VCaP (cell line): ENCODE measurements at regions not wholly inside any gene's neighbourhood (a gene's known extent, or its start where the extent isn't known, plus 50 kb on each side); places are given as distances from the start of the nearest gene placed in this dataset.
"Not testable (repeated sequence)": the region's sequence is repeated elsewhere in the genome, so short reads cannot be mapped to it uniquely, and the experiment has no call there.

Source experiments
- H3K27ac ChIP-seq: fragments of 450-650 bp; 2 replicates; pipeline ENCODE4 v1.5.1; 2017
- CTCF ChIP-seq: fragments of 450-650 bp; conservative IDR thresholded peaks from 2 replicates; pipeline ENCODE4 v1.5.1; 2017; ENCODE audit warnings: mild to moderate bottlenecking, moderate library complexity

DNA sequence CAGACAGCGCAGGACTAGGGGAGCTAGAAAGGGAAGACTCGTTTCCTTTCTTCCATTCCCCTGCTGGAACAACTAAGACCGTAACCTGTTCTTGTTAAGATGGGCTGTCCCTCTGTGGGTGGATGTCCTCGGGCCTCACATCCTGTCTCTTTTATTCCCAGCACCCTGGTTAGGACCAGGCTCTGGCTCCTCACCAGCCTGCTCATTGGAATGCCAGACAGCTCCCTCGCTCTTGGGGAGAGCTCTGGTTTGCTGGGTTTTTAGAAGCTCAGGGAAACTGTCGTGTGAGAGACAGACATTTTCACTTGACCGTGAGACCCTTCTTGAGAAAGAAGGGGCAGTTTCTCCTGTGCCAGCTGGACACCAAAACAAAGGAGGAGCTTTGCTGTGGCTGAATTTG lies 58.1 kb upstream of the HABP2 start:
- no peak for TF ChIP-seq CTCF

DNA sequence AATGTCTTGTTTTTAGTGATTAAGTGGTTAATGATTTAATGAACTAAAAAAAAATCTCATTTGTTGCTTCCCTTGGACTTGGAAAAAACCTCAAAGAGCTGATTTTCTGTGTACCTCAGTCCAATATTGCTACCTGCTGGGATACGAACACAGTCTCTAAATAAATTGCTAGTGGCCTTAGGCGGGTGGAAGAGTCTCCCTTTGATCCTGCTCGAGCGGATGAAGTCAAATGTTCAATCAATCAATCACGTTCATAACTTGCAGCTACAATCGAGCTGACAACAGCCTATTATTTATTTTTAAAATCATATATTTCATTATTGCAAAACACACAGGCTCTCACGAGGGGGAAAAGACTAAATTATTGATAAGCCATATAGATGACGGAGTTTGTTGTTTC lies 57.3 kb upstream of the HABP2 start:
- TF ChIP-seq CTCF: no peak
- H3K27ac ChIP-seq: no peak overlapping the region

More for the DNA sequence above, 58.1 kb upstream of the HABP2 start:
- H3K27ac ChIP-seq: no peak overlapping the region

DNA sequence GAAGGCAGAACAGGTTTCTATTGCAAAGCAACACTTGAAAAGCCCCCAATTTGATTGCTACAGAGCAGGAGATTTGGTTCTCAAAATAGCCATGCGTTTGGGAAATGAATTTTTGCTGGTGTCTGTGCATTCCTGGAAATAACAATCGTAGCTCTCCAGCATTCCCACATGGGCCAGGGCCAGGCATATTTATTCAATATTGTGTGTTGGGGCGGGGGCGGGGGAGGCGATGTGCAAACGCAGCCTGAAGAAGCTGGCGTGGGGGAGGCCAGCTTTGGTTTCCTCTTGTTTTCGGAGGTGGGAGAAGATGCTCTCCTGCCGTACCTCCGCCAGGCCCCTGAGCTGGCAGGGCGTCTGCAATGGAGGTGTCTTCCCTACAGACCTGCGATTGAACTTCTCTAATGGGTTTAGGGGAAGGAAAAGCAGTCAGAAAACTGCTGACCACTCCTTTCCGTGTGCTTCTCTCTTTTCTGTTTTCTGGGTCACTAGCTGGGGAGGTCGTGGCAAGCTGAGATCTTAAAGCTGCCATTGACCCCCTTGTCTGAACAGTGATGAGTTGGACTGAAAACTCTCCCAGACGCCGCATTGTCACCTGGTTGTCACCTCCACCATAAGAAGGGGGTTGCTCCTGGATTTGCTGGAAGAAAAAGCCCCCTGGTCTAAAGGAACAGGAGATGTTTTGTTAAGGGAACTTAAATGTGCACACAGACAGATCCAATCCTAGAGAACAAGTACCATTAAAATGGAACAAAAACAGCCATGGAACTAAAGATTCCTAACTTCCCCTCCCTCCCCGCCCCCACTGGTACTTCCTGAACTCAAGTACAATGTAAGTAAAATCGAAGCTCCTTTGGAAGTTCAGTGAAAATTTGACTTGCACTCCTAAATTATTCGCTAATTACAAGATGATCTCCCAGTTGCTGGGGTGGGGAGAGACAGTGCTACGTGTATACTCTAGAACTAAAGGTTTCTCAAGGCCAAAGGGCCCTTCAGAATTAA lies 56.4 kb upstream of the HABP2 start:
- TF ChIP-seq CTCF: no peak
- H3K27ac ChIP-seq: no peak overlapping the region

DNA sequence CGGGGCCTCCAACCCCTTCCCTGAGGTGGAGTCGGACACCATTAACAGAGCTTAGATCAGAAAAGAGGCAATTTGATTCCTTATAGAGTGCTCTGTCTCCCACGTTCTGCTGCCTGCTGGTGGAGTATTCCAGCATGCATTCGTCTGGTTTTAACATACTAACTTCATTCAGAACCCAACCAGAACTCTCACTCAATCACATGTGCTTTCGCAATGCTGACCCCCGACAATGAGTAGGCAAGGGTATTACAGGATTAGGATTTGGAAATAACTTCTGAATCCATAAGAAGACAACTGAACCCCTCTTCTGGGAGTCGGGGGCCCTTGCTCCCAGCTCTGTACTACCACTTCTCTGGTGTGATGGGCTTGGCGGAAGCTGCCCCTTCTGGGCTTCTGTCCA lies 55.7 kb upstream of the HABP2 start:
- no peak for TF ChIP-seq CTCF
- H3K27ac ChIP-seq: no peak overlapping the region

DNA sequence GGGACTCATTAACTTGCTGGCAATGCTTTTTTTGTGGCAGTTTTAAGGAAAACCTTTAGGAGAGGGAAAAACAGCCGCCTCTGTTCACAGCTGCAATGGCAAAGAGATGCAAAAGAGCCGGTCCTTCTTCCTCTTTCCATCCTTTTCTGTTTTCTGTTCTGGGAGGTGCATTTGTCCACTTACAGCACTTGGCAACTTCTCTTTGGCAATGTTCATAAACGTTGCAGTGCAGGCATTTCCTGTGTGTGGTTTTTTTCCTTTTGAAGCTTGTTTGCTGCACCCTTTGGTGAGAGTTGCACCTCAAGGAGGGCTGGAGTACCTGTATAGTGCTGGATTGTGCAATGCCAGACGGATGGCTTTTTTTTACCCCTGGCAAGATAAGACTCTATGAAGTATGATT lies 53.9 kb upstream of the HABP2 start:
- TF ChIP-seq CTCF: no peak
- peak overlapping the region; percentile 26; the same call in 1 of the 2 replicates for H3K27ac ChIP-seq

- H3K27ac ChIP-seq: peak overlapping the region; percentile 26; the same call in 1 of the 2 replicates
- TF ChIP-seq CTCF: no peak
These were observed 53.0 kb upstream of the HABP2 start for GRCh38 chr10:113499806-113500205.

DNA sequence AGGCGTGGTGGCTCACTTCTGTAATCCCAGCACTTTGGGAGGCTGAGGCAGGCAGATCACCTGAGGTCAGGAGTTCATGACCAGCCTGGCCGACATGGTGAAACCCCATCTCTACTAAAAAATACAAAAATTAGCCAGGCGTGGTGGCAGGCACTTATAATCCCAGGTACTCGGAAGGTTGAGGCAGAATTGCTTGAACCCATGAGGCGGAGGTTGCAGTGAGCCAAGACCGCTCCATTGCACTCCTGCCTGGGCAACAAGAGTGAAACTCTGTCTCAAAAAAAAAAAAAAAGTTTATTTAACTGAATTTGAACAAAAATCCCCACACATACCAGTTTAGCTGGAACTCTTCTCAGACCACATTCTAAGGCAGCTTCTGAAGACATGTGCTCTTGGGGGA lies 51.8 kb upstream of the HABP2 start:
- not testable (repeated sequence) for H3K27ac ChIP-seq
